Urinary bladder (tissue), 3 donors: ENCODE measurements at regions not wholly inside any gene's neighbourhood (a gene's known extent, or its start where the extent isn't known, plus 50 kb on each side); places are given as distances from the start of the nearest gene placed in this dataset.

Experiments used
- DNase-seq: peaks from one replicate; pipeline ENCODE4 v3.0.0-alpha.2; 2015; ENCODE audit errors: extremely low spot score
- H3K27ac ChIP-seq: one replicate; pipeline ENCODE4 v1.5.1; 2013; ENCODE audit warnings: low read depth, mild to moderate bottlenecking, moderate library complexity
- H3K36me3 ChIP-seq: one replicate; pipeline ENCODE4 v1.6.1; 2013; ENCODE audit warnings: mild to moderate bottlenecking, moderate library complexity; ENCODE audit not compliant: insufficient read depth
- H3K4me1 ChIP-seq: one replicate; pipeline ENCODE4 v1.6.1; 2013; ENCODE audit warnings: mild to moderate bottlenecking, moderate library complexity; ENCODE audit not compliant: insufficient read depth
- H3K4me3 ChIP-seq: one replicate; pipeline ENCODE4 v1.5.1; 2013; ENCODE audit warnings: low read depth, low read length
- whole genome bisulfite sequencing: extraction: QIAGEN DNeasy Blood & Tissue Kit; methylation state at CpG from one replicate; pipeline ENCODE4 v1.1.7; 2013; 5-methylcytosine and 5-hydroxymethylcytosine counted together
- donor health status: healthy with polysubstance abuse.
- donor health status: healthy.

DNA sequence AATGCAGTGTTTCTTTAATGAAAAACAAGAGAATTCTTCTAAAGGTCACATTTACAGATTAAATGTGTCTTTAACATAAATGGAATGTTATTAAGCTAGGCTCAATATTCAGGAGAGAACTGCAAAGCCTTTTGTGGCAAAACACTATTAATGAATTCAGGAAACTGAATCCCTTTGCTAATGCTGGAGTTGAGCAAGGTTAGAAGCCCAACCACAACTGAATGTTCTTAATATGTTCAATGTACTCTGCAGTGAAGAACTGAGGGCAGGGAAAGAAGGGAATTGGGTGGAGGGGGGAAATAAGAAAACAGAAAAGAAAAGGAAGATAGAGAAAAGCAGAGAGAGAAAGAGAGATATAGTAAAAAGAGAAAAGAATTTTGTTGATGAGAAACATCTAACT lies 276.7 kb upstream of the TMEM161B start:
- H3K36me3 ChIP-seq = no peaks in the 10 kb centered on the region
- H3K27ac ChIP-seq = no peak overlapping the region
- DNase-seq = no peak
- H3K4me1 ChIP-seq = no peaks in the 10 kb centered on the region
- no peak overlapping the region for H3K4me3 ChIP-seq

DNA sequence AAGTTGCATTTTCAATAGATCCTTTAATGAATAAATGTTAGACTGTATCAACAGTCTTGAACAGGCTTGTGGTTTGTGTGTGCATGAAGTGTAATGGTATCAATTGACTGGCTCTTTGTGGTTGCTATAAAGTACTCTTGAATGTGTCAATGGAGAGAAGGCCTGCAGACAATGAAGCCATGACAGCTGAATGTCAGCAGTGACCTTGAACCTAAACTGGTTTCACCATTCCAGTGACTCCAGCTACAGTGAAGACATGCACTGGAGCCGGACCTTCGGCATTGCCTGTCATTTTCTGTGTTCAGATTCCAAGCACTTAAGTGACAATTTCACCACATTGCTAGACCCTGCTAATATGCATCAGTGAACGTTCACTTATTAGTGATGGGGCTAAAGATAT lies 276.0 kb upstream of the TMEM161B start:
- no peak overlapping the region for H3K4me3 ChIP-seq
- WGBS = 87% methylated on average over 3 of the region's 3 CpGs
- H3K4me1 ChIP-seq = no peaks in the 10 kb centered on the region
- no peaks in the 10 kb centered on the region for H3K36me3 ChIP-seq
- no peak overlapping the region for H3K27ac ChIP-seq
- DNase-seq = no peak

DNA sequence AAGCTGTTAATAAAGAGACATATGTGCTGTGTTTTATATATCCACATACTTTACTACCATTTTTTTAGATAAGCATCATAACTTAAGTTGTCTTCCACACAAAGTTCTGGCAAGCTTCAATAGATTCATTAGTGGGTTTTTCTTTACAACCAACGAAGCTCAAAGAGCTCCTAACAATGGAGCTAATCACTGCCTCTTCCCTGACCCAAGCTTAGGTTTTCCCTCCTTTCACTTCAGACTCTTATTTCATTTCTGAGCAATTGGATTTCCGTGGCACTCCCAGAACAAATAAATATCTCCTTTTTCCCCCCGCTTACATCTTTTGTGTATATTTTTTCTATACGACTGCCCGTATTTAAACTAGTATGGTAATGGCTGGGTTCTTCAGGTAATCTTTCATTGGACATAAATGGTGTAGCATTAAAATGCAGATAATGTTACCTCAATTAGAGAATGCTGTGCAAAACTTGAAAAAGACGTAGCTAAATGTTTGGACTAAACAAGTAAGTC lies 275.5 kb upstream of the TMEM161B start:
- DNase-seq = no peak
- Histone ChIP-seq H3K36me3 (no peaks in the 10 kb centered on the region), H3K27ac (no peak overlapping the region), H3K4me1 (no peaks in the 10 kb centered on the region), H3K4me3 (no peak overlapping the region)
- WGBS = 76% methylated on average over 6 of the region's 6 CpGs

GRCh38 chr5:88542786-88543185 lies 274.1 kb upstream of the TMEM161B start:
- Histone ChIP-seq H3K4me3 (no peak overlapping the region), H3K4me1 (no peaks in the 10 kb centered on the region), H3K27ac (no peak overlapping the region), H3K36me3 (no peaks in the 10 kb centered on the region)
- no peak for DNase-seq

DNA sequence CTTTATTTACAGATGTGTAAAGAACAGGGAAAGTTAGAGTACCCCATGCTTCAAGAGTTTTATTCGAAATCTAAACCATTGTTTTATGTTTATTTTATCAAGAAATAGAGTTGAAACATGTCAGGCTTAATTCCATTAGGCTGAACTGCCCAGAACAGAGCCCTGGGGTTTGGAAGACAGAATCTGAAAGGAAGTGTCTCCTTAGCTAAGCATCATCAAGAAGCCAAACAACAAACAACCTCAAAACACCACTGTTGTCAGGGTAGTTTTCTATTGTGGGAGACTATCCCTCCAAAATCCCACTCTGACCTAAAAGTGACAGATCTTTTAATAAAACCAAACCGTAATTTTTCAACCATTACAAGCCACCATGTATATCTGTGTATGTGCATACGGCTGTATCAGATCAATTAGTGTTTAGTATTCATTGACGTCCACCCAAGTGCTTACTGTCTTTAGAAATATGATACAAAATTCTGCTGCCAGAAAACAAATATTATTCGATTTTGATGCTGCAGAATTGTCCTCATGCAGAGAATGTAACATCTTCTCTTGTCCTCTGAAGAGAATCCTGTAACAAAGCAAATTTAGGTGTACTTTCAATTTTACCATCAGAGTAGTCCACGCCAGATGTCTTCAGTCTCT lies 271.9 kb upstream of the TMEM161B start:
- DNase-seq = no peak
- Histone ChIP-seq H3K4me1 (no peaks in the 10 kb centered on the region), H3K27ac (no peak overlapping the region), H3K4me3 (no peak overlapping the region), H3K36me3 (no peaks in the 10 kb centered on the region)
- 66% methylated on average over 6 of the region's 6 CpGs for WGBS

- 46% methylated on average over 14 of the region's 14 CpGs for WGBS
Observed at GRCh38 chr5:88539693-88540365, 271.2 kb upstream of the TMEM161B start.

DNA sequence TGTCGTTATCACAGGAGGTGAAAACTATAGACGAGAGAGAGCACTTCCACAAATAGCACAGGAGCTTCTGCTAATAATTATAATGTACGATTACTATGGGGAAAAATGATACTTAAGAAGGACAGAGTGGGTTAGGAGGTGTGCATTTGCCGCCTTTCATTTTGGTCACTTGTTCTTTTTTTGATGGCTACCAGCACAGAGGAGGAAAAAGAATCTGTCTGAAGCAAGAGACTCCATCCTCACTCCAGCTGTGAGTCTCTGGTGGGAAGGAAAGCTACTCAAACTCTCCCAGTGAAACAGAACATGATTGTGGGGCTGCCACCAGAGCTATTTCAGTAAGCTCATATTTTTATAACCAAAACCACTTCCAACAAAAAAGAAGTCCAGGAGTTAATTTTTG lies 270.4 kb upstream of the TMEM161B start:
- H3K4me3 ChIP-seq = no peak overlapping the region
- H3K4me1 ChIP-seq = no peaks in the 10 kb centered on the region
- WGBS = 80% methylated on average over 4 of the region's 4 CpGs
- no peak overlapping the region for H3K27ac ChIP-seq
- no peak for DNase-seq
- H3K36me3 ChIP-seq = no peaks in the 10 kb centered on the region

More at GRCh38 chr5:88539693-88540365, 271.2 kb upstream of the TMEM161B start:
- Histone ChIP-seq H3K4me1 (no peaks in the 10 kb centered on the region), H3K27ac (no peak overlapping the region), H3K4me3 (no peak overlapping the region), H3K36me3 (no peaks in the 10 kb centered on the region)
- no peak for DNase-seq

DNA sequence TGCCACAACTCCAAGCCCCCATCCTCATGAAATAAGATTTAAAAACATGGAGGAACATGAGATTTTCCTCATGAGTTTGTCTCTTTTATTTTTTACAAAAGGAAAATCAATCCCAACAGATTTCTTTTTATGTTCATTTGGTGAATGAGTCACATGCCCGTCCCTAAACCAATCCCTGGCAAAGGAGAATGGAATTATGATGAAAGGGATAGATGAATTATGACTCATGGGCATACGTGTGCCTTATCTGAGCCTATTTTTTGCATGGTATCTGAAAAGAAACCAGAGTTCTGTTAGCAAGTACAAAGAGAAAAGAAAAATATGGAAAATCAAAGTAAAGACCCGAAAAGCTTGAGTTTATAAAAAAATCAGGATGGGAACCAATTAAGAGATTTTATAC lies 267.5 kb upstream of the TMEM161B start:
- no peak for DNase-seq
- no peaks in the 10 kb centered on the region for H3K36me3 ChIP-seq
- 63% methylated on average over 3 of the region's 3 CpGs for WGBS
- H3K4me3 ChIP-seq = no peak overlapping the region
- H3K27ac ChIP-seq = no peak overlapping the region
- H3K4me1 ChIP-seq = no peaks in the 10 kb centered on the region

DNA sequence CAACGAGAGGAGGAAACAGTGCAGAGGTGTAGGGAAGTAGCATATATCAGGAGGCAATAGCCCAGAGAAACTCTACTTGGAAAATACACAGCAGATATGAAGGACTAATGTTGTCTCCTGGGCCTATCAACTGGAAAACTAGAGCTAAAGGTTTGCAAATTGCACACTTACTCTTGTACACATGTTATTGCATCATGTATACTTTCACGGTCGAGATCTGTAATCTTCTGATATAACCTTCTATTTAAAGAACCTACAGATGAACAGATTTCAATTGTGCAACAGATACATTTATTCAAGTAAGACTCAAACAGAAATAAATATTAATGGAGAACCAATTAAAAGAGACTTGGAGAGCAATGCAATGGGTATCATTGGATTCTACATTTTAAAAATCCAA lies 256.3 kb upstream of the TMEM161B start:
- no peak overlapping the region for H3K4me3 ChIP-seq
- 80% methylated on average over 3 of the region's 3 CpGs for WGBS
- DNase-seq = no peak
- H3K36me3 ChIP-seq = no peaks in the 10 kb centered on the region
- no peaks in the 10 kb centered on the region for H3K4me1 ChIP-seq
- H3K27ac ChIP-seq = no peak overlapping the region

- no peak overlapping the region for H3K27ac ChIP-seq
- DNase-seq = no peak
- H3K4me3 ChIP-seq = no peak overlapping the region
- no peaks in the 10 kb centered on the region for H3K36me3 ChIP-seq
- no peaks in the 10 kb centered on the region for H3K4me1 ChIP-seq
Observed at GRCh38 chr5:88519066-88519465, 250.4 kb upstream of the TMEM161B start.

GRCh38 chr5:88518131-88519016 lies 249.7 kb upstream of the TMEM161B start:
- WGBS = 71% methylated on average over 4 of the region's 4 CpGs
- DNase-seq = no peak
- no peaks in the 10 kb centered on the region for H3K4me1 ChIP-seq
- H3K27ac ChIP-seq = no peak overlapping the region
- no peaks in the 10 kb centered on the region for H3K36me3 ChIP-seq
- H3K4me3 ChIP-seq = no peak overlapping the region

DNA sequence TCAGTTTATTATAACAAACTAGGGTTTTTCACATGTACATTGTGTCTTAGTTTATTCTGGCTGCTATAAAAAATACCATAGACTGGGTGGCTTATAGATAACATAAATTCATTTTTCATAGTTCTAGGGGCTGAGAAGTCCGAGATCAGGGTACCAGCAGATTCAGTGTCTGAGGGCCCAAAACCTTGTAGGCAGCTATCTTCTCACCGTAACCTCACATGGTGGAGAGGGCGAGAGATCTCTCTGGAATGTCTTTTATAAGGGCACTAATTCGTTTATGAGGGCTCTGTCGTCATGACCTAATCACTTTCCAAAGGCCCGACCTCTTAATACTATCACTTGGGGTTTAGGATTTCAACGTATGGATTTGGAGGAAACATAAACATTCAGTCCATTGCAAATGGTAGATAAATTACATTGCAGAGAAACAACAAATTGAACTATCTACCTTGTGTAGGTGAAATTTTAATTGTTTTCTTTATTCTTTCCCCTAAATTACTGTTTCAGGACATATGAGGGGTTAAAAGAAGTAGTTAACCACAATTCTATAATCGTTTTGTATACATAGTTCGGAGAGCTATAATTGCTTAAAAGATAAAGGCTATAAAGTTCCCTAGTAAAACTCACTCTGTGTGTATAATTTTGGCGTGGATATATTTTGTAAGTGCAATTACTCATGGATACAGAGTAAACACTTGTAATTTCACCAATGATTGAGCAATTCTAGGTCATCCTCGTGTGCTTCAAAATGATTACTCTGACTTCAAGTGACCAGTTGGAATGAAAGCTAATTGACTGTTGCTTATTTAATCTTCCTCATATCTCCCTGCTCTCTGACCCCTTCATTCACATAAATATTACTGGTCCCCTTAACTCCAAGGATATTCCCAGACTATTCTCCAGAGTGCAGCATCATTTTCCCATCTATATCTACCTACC lies 247.5 kb upstream of the TMEM161B start:
- WGBS = 23% methylated on average over 11 of the region's 11 CpGs
- Histone ChIP-seq H3K36me3 (no peaks in the 10 kb centered on the region), H3K27ac (no peak overlapping the region), H3K4me1 (no peaks in the 10 kb centered on the region), H3K4me3 (no peak overlapping the region)
- no peak for DNase-seq

DNA sequence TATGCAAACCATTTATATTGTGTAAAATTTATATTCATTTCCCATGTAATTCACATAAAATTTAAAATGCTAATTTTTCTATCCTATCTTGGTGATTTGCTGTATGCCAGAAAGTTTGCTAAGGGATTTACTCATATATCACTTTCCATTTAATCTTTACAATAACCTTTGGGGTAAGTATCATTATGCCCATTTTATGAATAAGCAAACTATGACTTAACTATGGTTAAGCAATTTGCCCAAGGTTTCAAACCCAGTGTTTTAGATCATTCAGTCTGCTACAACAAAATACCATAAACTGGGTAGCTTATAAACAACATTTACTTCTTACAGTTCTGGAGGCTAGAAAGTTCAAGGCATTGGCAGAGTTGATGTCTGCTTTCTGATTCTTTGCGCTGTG lies 246.4 kb upstream of the TMEM161B start:
- no peaks in the 10 kb centered on the region for H3K36me3 ChIP-seq
- DNase-seq = no peak
- H3K4me1 ChIP-seq = no peaks in the 10 kb centered on the region
- no peak overlapping the region for H3K4me3 ChIP-seq
- 100% methylated on average over 1 of the region's 1 CpG for WGBS
- no peak overlapping the region for H3K27ac ChIP-seq
